DMS53 treated with DMSO at 0.1 percent for 48 hours (cell line): ENCODE measurements at regions not wholly inside any gene's neighbourhood (a gene's known extent, or its start where the extent isn't known, plus 50 kb on each side); places are given as distances from the start of the nearest gene placed in this dataset.
"Not testable (repeated sequence)": the region's sequence is repeated elsewhere in the genome, so short reads cannot be mapped to it uniquely, and the experiment has no call there.

Experiments
- DNase-seq: peaks from one replicate; lab custom pipeline; 2025; ENCODE audit not compliant: unreplicated experiment; lab: John Stamatoyannopoulos, UW

DNA sequence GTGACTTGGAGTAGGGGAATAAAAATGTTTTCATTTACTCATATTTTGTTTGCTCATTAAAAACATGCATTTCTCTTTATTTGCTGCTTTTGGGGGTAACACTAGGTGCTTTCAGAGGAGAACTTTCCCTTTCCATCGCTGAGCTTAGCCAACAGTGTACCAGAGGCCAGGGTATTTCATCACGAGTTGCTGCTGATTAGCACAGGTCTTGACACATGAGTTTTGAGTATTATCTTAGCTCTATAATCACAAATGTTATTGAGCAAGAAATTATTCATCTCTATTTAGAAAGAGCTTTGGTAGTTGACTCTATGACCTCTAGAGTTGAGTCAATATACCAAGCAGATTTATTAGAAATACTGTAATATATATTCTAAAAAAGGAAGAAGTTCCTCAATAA lies 375.9 kb downstream of the NXPH1 start:
- no peak for DNase-seq

- no peak for DNase-seq
Observed at GRCh38 chr7:8817448-8818036, 384.1 kb downstream of the NXPH1 start.

DNA sequence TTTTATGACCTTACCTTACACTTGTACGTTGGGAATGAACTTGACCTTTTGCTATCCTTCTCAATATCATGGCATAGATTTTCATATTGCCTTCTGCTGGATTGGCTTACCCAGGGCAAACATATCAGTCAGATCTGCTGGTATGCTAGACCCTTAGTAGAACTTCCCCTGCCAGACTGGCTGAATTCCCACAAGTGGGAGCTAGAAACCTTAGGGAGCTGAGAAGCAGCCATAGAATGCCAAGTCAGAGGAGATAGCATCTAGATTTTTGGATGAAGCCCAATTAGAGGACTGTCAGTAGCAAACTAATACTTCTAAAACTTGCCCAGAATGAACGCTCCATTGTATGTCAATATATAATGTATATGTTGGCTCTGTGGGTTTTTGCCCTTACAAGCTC lies 385.0 kb downstream of the NXPH1 start:
- DNase-seq: no peak

GRCh38 chr7:8822595-8822994 lies 389.2 kb downstream of the NXPH1 start:
- no peak for DNase-seq

DNA sequence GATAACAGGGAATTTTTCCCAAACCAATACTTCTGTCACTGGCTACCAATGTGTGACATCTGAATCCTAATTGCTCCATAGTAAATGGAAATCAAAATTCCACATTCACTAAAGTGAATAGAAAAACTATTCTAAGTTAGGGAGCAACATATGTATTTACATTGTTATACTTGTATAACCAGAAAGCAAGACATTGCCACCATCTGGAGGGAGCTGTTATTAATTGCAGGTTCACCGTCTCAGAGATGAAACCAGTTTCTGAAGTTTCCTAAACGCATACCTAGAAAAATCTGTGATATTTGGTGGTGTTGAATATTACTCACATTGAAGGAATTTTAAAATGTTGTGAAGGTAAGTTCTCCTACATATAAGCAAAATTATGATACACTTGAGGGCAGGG lies 390.1 kb downstream of the NXPH1 start:
- peak; percentile 20 for DNase-seq

GRCh38 chr7:8827329-8827728 lies 393.9 kb downstream of the NXPH1 start:
- DNase-seq: no peak

- DNase-seq: no peak
Observed at GRCh38 chr7:8829100-8829499, 395.7 kb downstream of the NXPH1 start.

DNA sequence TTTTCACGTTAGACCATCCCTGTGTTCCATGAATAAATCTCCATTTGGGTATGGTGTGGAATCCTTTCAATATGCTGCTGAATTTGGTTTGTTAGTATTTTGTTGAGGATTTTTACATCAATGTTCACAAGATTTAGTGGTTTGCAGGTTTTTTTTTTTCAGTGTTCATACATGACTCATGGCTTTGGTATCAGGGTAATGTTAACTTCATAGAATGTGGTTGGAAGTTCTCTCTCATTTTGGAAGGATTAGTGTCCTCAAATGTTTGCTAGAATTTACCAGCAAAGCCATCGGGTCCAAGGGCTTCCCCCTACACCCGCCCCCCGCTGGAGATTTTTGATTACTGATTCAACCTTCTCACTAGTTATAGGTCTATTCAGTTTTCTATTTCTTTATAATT lies 398.0 kb downstream of the NXPH1 start:
- no peak for DNase-seq

GRCh38 chr7:8833355-8833754 lies 399.9 kb downstream of the NXPH1 start:
- DNase-seq: no peak

DNA sequence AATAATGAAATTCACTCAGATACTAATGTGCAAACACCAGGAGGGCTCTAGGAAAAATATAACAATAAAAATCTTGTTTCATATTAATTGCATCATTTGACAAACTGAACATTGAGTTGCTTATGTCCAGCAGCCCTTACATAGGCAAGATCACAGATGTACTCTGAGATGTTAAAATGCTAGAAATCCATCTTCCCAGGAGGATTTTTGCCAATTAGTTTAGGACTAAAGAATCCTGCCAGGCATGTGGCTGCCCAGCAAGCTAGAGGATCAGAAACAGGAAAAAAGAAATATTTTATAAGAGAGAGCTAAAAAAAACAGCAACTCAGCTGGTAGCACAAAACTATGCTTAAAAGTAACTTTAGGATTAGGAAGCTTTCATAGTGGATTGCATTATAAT lies 407.8 kb downstream of the NXPH1 start:
- no peak for DNase-seq

DNA sequence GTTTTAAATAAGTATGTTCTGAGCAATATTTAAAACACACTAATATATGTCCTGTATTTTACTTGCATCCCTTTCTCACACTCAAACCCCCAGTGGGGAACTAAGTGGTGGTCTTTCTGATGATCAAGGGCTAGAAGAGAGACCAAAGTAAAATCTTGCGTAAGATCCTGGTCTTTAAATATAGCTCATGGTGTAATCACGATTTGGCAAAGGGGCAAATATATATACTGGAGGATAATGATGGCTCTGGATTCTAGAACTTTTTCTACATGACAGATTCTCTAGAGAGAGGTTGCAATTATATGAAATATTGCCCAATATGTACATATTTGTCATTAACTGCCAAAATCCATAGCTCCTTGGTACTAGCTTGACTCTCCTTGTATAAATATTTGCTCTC lies 438.3 kb downstream of the NXPH1 start:
- no peak for DNase-seq

DNA sequence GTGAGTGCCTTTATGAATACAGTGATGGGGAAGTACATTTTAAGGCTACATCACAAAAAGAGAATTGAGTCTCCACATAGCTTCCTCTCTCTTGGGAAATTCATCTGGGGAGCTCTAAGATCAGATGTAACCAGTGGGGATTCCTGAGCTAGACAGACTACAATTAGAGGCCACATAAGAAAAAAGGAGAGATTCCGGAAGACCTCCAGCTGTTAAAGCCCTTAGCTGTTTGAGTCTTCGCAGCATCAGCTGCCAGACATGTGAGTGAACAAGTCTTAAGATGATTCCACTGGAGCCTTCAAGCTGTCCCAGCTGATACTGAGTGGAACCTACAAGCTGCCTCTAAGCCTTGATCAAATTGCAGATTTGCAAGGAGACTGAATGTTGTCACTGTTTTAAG lies 448.5 kb downstream of the NXPH1 start:
- DNase-seq: no peak

GRCh38 chr7:8885480-8886000 lies 452.1 kb downstream of the NXPH1 start:
- no peak for DNase-seq

- DNase-seq: not testable (repeated sequence)
Observed at GRCh38 chr7:8890346-8890745, 456.9 kb downstream of the NXPH1 start.

DNA sequence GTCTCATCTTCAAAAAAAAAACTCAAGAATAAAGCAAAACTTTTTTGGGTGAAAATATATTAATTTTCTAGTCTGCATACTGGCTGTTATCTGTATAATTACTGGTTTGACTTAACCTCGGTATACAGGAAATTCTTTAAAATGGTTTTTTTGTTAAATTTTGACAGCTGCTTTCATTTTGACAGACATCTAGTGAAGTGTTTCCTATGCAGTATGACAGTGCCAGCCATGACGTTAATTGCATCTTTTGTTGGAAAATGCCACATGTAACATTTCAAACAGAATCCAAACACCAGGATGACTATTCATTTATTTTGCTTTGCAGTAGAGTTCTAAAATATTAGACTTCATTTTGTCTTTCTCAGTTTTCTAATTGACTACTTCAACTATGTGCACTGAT lies 460.4 kb downstream of the NXPH1 start:
- no peak for DNase-seq

DNA sequence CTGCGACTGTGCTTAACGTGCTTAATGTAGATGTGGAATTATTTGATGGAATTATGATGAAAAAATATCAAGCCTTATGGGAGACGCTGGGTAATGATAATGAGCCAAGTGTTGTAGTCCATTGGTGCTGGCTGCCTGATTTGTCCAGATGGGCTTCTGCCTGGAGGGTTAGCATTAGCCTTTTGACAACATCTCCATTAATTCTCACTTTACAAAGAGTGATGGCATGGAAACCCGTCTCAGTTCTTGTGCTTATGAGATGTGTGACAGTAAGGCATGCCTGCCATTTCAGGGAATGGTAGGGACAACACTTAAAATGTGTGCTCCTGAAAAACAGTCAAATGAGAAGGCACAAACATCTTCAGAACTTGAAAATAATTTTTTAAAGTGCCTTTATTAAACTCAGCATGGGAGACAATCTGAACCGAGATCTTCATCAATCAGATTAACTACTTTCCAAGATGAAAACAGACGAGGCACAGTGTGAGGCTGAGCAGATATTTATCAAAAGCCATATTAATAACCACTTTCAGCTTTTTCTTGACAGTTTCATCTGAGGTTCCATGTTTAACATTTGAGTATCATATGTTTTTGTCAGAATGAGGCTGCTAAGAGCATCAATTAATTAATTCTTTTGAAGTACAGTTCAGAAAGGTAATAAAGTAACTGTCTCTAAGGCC lies 473.1 kb downstream of the NXPH1 start:
- DNase-seq: no peak

DNA sequence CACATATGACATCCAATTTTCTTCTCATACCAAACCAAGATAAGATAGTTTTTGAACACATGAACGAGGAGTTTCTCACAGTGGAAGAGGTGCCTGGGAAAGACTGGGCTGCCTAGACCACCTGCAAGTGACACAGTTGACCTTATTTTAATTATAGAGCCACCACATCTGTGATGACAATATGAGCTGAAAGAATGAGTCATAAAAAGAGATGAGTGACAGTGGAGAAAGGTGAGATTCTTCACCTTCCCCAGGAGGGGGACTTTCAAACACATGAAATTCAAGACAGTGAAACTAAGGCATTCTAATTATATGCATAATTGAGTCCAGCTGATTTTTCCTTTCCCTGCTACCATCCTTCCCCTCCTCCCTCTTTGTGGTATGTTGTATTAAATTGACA lies 475.5 kb downstream of the NXPH1 start:
- peak; percentile 43 for DNase-seq

DNA sequence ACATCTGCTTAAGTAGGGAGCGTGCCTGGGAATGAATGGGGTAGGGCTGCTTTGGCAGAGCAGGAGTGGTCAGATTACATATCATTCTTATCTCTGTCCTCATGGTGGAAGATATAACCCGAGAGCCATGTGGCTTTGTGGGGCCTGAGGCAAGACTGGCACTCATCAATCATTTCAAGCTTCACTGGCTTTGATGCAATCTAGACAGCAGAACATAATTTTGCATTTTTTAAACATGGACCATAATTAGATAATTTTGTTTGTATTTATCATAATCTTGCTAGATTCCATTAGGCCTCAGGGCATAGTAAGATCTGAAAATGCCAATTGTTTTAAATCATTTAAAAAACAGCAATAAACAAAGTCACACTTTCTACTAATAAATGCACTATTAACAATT lies 480.3 kb downstream of the NXPH1 start:
- DNase-seq: no peak

DNA sequence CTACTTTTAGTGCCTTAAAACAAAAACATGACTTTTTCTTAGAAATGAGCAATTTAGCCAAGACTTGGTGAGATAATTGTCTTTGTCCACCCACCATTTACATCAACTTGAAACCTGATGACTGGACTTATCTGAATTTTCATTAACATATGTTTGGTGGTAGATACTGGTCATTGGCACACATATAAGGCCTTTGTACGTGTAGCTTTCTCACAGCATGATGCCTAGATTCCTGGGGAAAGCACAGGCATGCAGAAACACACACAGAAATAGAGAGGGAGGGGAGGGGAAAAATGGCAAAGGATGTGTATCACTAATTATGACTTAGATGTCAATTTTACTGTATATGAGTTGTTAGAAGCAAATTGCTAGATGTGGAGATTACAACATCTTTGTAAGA lies 488.4 kb downstream of the NXPH1 start:
- no peak for DNase-seq

- no peak for DNase-seq
Observed at GRCh38 chr7:8922726-8923125, 489.3 kb downstream of the NXPH1 start.

DNA sequence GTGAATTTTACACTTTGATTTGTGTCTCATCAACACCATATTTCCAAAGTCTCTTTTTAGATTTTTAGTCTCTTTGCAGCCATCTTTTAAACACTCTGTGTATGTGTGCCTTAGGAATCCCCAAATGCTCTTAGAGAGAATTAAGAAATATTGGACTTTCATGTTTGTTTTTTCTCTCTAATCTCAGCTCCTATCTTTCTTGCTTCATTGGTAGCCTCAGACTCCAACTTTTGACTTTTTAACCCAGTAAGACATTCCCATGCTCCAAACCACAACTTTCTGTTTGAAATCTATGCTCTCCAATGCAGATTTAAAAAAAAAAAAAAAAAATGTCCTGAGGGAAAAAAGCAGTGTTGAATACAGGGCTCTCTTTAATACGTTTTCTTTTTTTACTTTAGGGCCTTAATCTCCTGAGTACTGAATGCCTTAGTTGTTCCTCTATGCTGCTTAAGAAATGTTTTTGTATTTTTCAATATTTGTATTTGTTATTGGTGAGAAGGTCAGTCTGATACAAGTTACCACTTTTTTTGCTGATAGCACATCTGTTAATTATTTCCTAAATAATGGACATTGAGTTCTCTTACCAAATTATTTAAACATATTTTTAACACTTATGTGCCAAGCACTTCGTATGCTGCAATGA lies 489.9 kb downstream of the NXPH1 start:
- DNase-seq: no peak

- no peak for DNase-seq
Observed at GRCh38 chr7:8931906-8932646, 498.7 kb downstream of the NXPH1 start.
